ENCODE measurements at regions not wholly inside any gene's neighbourhood (a gene's known extent, or its start where the extent isn't known, plus 50 kb on each side); places are given as distances from the start of the nearest gene placed in this dataset.
"Not testable (repeated sequence)": the region's sequence is repeated elsewhere in the genome, so short reads cannot be mapped to it uniquely, and the experiment has no call there.

DNA sequence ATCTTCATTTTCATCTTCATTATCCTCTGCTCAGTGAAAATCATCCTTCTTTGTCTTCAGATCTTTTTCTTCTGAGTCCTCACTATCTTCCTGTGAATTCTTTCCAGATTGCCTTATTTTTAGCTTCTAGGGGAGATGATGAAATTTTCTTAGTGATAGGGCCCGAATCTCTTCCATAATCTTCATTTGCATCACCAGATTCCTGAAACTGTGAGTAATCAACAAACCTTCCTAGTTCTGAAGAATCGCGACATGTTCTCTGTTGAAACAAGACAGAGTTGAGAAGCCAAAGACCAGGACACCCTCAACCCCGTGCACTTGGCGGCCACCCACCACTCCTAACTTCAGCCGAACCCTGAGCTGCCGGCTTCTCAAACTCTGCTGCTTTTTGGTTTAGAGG lies 92.8 kb upstream of the CDC42BPA start:
- DNase-seq = no peak

DNA sequence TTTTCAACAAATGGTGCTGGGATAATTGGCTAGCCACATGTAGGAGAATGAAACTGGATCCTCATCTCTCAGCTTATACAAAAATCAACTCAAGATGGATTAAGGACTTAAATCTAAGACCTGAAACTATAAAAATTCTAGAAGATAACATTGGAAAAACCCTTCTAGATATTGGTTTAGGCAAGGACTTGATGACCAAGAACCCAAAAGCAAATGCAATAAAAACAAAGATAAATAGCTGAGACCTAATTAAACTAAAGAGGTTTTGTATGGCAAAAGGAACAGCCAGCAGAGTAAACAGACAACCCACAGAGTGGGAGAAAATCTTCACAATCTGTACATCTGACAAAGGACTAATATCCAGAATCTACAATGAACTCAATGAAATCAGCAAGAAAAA lies 88.0 kb upstream of the CDC42BPA start:
- DNase-seq = not testable (repeated sequence)

DNA sequence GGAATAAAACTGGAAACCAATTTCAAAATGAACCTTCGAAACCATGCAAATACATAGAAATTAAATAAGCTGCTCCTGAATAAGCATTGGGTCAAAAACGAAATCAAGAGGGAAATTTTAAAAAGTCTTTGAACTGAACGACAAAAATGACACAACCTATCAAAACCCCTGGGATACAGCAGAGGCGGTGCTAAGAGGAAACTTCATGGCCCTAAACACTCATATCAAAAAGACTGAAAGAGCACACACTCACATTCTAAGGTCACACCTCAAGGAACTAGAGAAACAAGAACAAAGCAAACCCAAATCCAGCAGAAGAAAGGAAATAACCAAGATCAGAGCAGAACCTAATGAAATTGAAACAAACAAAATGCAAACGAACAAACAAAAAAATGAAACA lies 85.2 kb upstream of the CDC42BPA start:
- DNase-seq = no peak

- DNase-seq = no peak
These were observed 83.5 kb upstream of the CDC42BPA start for GRCh38 chr1:227401562-227402342.

- DNase-seq = no peak
These were observed 80.9 kb upstream of the CDC42BPA start for GRCh38 chr1:227399152-227399730.

GRCh38 chr1:227397354-227397978 lies 79.2 kb upstream of the CDC42BPA start:
- no peak for DNase-seq

DNA sequence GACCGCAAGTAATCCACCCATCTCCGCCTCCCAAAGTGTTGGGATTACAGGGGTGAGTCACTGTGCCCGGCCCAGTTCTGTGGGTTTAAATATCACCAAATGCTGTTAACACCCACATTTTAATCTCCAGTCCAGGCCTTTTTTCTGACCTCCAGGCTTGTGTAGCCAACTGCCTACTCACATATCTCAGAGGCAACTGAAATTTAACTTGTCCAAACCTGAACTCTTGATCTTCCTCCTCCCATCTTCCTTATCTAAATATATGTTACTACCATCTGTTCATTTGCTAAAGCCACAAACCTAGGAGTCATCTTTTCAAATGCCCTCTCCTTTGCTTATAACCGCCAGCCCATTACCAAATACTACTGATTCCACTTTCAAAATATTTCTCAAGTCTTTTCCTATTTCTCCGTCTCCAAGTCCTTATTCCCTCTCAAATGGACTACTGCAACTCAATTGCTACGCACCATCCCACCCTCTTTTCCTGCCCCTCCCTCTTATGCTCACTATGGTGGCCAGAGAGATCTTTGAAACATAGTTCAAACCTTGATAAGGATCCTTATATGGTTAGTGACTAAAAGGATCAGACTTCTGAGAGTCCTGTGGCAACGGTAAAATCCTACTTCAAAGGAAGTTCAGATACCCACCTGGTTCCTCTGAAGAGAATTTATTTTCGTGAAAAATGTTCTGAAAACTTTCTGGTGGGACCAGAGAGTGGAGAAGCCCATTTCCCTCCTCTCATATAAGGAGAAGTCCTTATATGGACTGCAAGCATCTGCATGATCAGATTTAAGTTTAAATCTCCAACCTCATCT lies 78.5 kb upstream of the CDC42BPA start:
- no peak for DNase-seq

DNA sequence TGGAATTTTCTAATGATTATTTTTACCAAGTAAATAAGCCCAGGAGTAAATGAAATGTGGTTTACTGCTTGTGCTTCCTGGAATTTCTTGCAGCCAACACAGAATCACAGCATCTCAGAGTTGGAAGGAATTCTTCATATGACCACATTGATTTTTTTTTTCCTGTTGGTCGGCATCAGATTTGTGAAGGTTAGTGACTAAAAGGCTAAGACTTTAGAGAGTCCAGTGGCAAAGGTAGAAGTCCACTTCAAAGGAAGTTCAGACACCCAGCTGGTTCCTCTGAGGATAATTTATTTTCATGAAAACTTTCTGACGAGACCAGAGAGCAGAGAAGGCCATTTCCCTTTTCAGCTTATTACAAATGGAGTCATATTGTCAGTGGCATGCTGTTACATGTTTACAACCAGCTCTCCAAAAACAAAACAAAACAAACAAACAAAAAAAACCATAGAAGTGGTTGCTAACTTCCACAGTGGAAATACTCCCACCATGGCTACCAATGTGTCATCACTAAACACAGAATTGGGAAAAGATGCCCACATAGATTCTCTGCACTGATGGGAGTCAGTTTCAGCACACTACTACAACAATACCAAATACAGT lies 77.2 kb upstream of the CDC42BPA start:
- no peak for DNase-seq

- DNase-seq = no peak
These were observed 74.9 kb upstream of the CDC42BPA start for GRCh38 chr1:227392984-227393764.

GRCh38 chr1:227391879-227392278 lies 73.6 kb upstream of the CDC42BPA start:
- DNase-seq = no peak

- no peak for DNase-seq
These were observed 72.9 kb upstream of the CDC42BPA start for GRCh38 chr1:227391211-227391610.

DNA sequence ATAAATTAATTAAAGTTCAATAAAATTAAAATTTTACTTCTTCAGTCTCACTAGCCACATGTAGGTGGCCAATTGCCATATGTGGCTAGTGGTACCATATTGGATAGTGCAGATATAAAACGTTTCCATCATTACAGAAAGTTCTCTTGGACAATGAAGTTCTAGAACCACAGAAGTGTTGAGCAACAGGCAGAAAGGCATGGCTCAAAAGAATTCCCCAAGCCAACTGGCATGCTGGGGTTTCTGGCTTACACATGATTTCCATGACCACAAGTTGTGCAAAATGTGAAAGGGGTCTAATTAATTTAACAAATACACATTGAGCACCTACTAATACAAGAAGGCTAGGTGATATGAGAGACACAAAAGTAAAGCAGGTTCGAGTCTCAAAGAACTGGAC lies 72.2 kb upstream of the CDC42BPA start:
- DNase-seq = no peak

DNA sequence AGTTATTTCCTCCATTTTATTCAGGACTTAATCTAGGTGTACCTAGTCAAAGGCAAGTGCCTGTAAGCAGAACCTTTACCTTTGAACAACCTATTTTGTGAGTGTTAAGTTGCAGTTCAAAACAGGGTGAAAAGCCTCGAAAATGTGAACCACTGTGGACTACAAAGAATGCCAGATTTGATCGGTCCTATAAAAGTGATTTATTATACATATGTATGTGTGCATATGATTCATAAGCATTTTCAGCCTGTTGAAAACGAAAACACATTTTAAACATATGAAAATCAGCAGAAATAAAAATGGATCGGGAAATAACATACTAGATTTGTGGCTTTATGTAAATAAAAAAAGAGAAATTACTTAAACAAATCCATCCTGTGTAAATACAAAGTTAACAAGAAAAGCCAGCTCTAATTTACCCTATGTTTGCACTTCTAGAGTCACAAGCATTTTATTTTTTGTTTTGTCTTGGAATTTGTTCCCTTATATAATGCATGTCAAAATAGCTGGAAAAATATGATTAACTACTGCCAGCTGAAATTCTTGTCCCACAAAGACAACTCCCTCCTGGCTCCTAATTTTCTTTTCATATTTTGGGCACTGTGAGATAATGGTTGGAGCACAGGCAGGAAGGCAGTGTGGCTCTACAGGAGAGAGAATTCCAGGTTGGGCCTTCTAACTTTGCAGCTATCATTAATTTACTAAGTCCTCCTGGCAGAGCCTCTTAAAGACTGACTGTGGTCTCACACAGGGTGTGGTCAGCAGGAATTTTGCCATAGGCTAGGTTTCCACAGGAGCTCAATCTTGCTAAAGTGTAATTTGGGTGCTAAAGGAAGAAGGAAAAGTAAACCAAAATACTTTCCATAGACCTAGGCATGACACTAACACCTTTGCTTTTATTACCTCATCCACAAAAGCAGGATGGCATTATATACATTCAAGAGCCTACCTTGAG lies 70.2 kb upstream of the CDC42BPA start:
- DNase-seq = no peak

GRCh38 chr1:227379555-227379892 lies 61.2 kb upstream of the CDC42BPA start:
- DNase-seq = no peak

DNA sequence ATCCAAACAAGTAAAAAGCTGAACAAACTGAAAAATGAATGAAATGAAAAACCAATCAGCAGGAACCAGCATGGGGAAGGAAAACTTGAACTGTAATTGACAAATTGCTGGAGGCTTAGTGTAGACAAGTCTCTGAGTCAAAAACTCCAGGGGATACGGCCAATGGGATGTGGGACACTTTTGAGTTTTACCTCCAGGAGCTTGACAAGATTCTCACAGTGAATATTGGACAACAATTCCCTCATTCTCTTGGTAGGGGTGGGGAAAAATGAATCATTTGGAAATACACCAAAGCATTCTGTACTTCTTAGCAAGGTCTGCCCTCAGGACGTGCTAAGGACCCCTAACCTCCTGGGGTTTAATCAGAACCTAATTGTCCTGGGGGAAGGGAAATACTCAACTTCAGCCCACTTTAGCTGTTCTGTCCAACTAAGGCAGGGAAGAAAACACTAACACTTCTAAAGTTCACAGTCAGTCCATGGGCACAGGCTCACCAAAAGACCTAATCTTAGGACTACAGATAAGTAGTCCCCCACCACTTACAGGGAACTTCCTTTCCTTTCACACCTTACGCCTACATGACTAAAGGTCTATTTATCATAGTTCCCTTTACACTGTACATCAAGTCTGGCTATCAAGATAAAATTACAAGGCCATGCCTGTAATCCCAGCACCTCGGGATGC lies 60.7 kb upstream of the CDC42BPA start:
- no peak for DNase-seq

- DNase-seq = no peak
These were observed 59.9 kb upstream of the CDC42BPA start for GRCh38 chr1:227378181-227378580.

GRCh38 chr1:227374846-227375245 lies 56.6 kb upstream of the CDC42BPA start:
- DNase-seq = no peak

GRCh38 chr1:227372726-227373130 lies 54.4 kb upstream of the CDC42BPA start:
- no peak for DNase-seq

DNA sequence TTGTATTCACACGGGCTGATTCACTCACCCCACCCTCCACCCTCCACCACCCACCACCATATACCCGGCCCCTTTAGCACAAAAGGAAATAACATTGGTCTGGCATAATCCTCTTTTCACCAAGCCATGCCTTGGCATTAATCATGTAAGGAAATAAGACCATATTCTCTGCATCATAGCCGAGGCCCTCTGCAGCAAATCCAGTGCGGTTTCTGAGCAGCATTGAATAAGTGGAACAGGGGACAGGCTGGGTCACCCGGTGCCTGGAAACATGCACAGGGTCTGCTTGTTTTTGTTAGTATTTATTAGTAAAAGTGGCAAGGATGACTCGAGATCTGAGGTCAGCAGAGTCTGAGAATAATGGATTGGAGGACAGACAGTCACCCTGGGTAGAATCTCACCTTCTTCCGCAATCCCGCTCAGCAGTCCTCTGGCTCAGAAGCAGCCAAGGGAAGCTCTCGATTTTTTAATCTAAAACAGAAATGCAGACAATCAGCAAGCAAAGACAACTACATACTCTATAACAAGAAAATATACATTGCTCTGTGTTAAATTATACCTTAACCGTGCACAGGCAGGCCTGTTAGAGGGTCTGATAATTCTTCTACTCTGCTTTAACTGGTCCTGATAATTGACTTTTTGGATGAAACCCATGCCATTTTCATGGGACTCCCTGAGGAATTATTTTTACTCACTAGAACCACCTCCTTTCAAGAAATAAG lies 52.4 kb upstream of the CDC42BPA start:
- DNase-seq = no peak
